Osteoblast (primary cell): ENCODE measurements at regions not wholly inside any gene's neighbourhood (a gene's known extent, or its start where the extent isn't known, plus 50 kb on each side); places are given as distances from the start of the nearest gene placed in this dataset.

Experiments used
- DNase-seq: peaks from one replicate; pipeline ENCODE4 v3.0.0; 2011; ENCODE audit warnings: low spot score, mixed read lengths; ENCODE audit not compliant: insufficient read length; ENCODE audit errors: missing footprints
- H2AFZ ChIP-seq: 2 replicates; pipeline ENCODE4 v1.6.0; 2011; ENCODE audit warnings: mild to moderate bottlenecking, low read length
- H3K27ac ChIP-seq: 2 replicates; pipeline ENCODE4 v1.5.1; 2011; ENCODE audit warnings: mild to moderate bottlenecking, low read depth, low read length, moderate library complexity
- H3K27me3 ChIP-seq: 2 replicates; pipeline ENCODE4 v1.6.0; 2012; ENCODE audit warnings: mild to moderate bottlenecking, control low read depth, inconsistent platforms, low read length, moderate library complexity; ENCODE audit not compliant: insufficient read depth
- H3K36me3 ChIP-seq: 2 replicates; pipeline ENCODE4 v1.5.1; 2011; ENCODE audit warnings: mild to moderate bottlenecking, low read length, control low read depth, moderate library complexity; ENCODE audit not compliant: insufficient read depth
- H3K4me1 ChIP-seq: 2 replicates; pipeline ENCODE4 v1.5.1; 2011; ENCODE audit warnings: mild to moderate bottlenecking, low read length, control low read depth, moderate library complexity; ENCODE audit not compliant: insufficient read depth
- H3K4me2 ChIP-seq: 2 replicates; pipeline ENCODE4 v1.6.0; 2011; ENCODE audit warnings: mild to moderate bottlenecking, low read length; ENCODE audit not compliant: insufficient read depth
- H3K4me3 ChIP-seq: fragments of 200-600 bp; sonication (generic); 3 replicates; pipeline ENCODE4 v1.5.1; 2012; ENCODE audit warnings: mild to moderate bottlenecking, low read length, inconsistent platforms; ENCODE audit not compliant: insufficient read depth
- H3K79me2 ChIP-seq: 2 replicates; pipeline ENCODE4 v1.6.0; 2012; ENCODE audit warnings: mild to moderate bottlenecking, low read length, control low read depth, inconsistent platforms; ENCODE audit not compliant: insufficient read depth
- H3K9me3 ChIP-seq: 2 replicates; pipeline ENCODE4 v1.5.1; 2011; ENCODE audit warnings: low read depth, low read length, control low read depth
- H4K20me1 ChIP-seq: 2 replicates; pipeline ENCODE4 v1.6.0; 2012; ENCODE audit warnings: mild to moderate bottlenecking, low read length, control low read depth; ENCODE audit not compliant: insufficient read depth
- CTCF ChIP-seq: IDR thresholded peaks from 2 replicates; pipeline ENCODE4 v1.5.1; 2011; ENCODE audit warnings: mild to moderate bottlenecking, low read depth, low read length, moderate library complexity; ENCODE audit errors: extremely low read depth

- H2AFZ ChIP-seq, result no peak overlapping the region
- H3K4me3 ChIP-seq, result no peak overlapping the region
- H3K27me3 ChIP-seq, result no peaks in the 10 kb centered on the region
- H3K4me2 ChIP-seq, result no peak overlapping the region
- H3K9me3 ChIP-seq, result no peaks in the 10 kb centered on the region
- no peaks in the 10 kb centered on the region for H3K79me2 ChIP-seq
- no peaks in the 10 kb centered on the region for H3K36me3 ChIP-seq
- no peak for TF ChIP-seq CTCF
- H4K20me1 ChIP-seq, result no peaks in the 10 kb centered on the region
- no peak for DNase-seq
- H3K27ac ChIP-seq, result no peak overlapping the region
- H3K4me1 ChIP-seq, result peaks cover 18% of the 10 kb centered on the region
Measured at GRCh38 chr3:115251509-115251908, 104.4 kb upstream of the ZBTB20 start.

- Histone ChIP-seq H3K4me3 (no peak overlapping the region), H3K4me1 (peaks cover 12% of the 10 kb centered on the region), H4K20me1 (no peaks in the 10 kb centered on the region), H3K9me3 (no peaks in the 10 kb centered on the region), H2AFZ (no peak overlapping the region), H3K79me2 (no peaks in the 10 kb centered on the region), H3K4me2 (no peak overlapping the region), H3K36me3 (no peaks in the 10 kb centered on the region), H3K27me3 (no peaks in the 10 kb centered on the region), H3K27ac (no peak overlapping the region)
- DNase-seq, result no peak
- TF ChIP-seq CTCF, result no peak
Measured at GRCh38 chr3:115252679-115253078, 105.6 kb upstream of the ZBTB20 start.

- no peak for TF ChIP-seq CTCF
- Histone ChIP-seq H3K4me3 (no peak overlapping the region), H3K27me3 (no peaks in the 10 kb centered on the region), H3K4me1 (peaks cover 2% of the 10 kb centered on the region), H3K36me3 (no peaks in the 10 kb centered on the region), H4K20me1 (no peaks in the 10 kb centered on the region), H3K9me3 (no peaks in the 10 kb centered on the region), H3K79me2 (no peaks in the 10 kb centered on the region), H2AFZ (no peak overlapping the region), H3K4me2 (no peak overlapping the region), H3K27ac (no peak overlapping the region)
- DNase-seq, result no peak
Measured at GRCh38 chr3:115254492-115255196, 107.6 kb upstream of the ZBTB20 start.

- no peaks in the 10 kb centered on the region for H3K36me3 ChIP-seq
- H4K20me1 ChIP-seq, result no peaks in the 10 kb centered on the region
- H2AFZ ChIP-seq, result no peak overlapping the region
- no peak for DNase-seq
- no peaks in the 10 kb centered on the region for H3K27me3 ChIP-seq
- H3K4me1 ChIP-seq, result peaks cover 2% of the 10 kb centered on the region
- no peaks in the 10 kb centered on the region for H3K9me3 ChIP-seq
- TF ChIP-seq CTCF, result no peak
- H3K4me3 ChIP-seq, result no peak overlapping the region
- no peak overlapping the region for H3K4me2 ChIP-seq
- H3K27ac ChIP-seq, result no peak overlapping the region
- no peaks in the 10 kb centered on the region for H3K79me2 ChIP-seq
Measured at GRCh38 chr3:115255197-115255585, 108.1 kb upstream of the ZBTB20 start.
